ENCODE measurements at regions not wholly inside any gene's neighbourhood (a gene's known extent, or its start where the extent isn't known, plus 50 kb on each side); places are given as distances from the start of the nearest gene placed in this dataset.
"Not testable (repeated sequence)": the region's sequence is repeated elsewhere in the genome, so short reads cannot be mapped to it uniquely, and the experiment has no call there.

- DNase-seq: peak; percentile 1
These were observed 615.4 kb upstream of the GBE1 start for GRCh38 chr3:82376883-82377282.

GRCh38 chr3:82373833-82374232 is 612.4 kb upstream of the GBE1 start:
- not testable (repeated sequence) for DNase-seq

GRCh38 chr3:82364827-82365226 is 603.4 kb upstream of the GBE1 start:
- no peak for DNase-seq

- no peak for DNase-seq
These were observed 601.7 kb upstream of the GBE1 start for GRCh38 chr3:82363131-82363530.

GRCh38 chr3:82355228-82355627 is 593.8 kb upstream of the GBE1 start:
- DNase-seq: no peak

GRCh38 chr3:82354228-82354627 is 592.8 kb upstream of the GBE1 start:
- DNase-seq: no peak

- no peak for DNase-seq
These were observed 592.1 kb upstream of the GBE1 start for GRCh38 chr3:82353306-82354171.

- DNase-seq: no peak
These were observed 586.1 kb upstream of the GBE1 start for GRCh38 chr3:82347585-82347984.

- no peak for DNase-seq
These were observed 581.1 kb upstream of the GBE1 start for GRCh38 chr3:82342521-82342920.

- peak; percentile 29 for DNase-seq
These were observed 567.9 kb upstream of the GBE1 start for GRCh38 chr3:82329300-82329699.

GRCh38 chr3:82311901-82312300 is 550.5 kb upstream of the GBE1 start:
- DNase-seq: no peak

- DNase-seq: no peak
These were observed 547.3 kb upstream of the GBE1 start for GRCh38 chr3:82308755-82309154.

- no peak for DNase-seq
These were observed 544.7 kb upstream of the GBE1 start for GRCh38 chr3:82306189-82306588.

GRCh38 chr3:82294609-82295008 is 533.2 kb upstream of the GBE1 start:
- no peak for DNase-seq

- no peak for DNase-seq
These were observed 532.4 kb upstream of the GBE1 start for GRCh38 chr3:82293867-82294266.

- no peak for DNase-seq
These were observed 532.0 kb upstream of the GBE1 start for GRCh38 chr3:82293435-82293834.

GRCh38 chr3:82287562-82287961 is 526.1 kb upstream of the GBE1 start:
- no peak for DNase-seq

GRCh38 chr3:82281205-82281604 is 519.8 kb upstream of the GBE1 start:
- DNase-seq: no peak

- no peak for DNase-seq
These were observed 515.5 kb upstream of the GBE1 start for GRCh38 chr3:82276992-82277391.

- no peak for DNase-seq
These were observed 513.5 kb upstream of the GBE1 start for GRCh38 chr3:82274897-82275296.

GRCh38 chr3:82265747-82266146 is 504.3 kb upstream of the GBE1 start:
- DNase-seq: no peak

GRCh38 chr3:82262193-82262592 is 500.7 kb upstream of the GBE1 start:
- DNase-seq: no peak

- no peak for DNase-seq
These were observed 500.2 kb upstream of the GBE1 start for GRCh38 chr3:82261637-82262036.

GRCh38 chr3:82261013-82261412 is 499.6 kb upstream of the GBE1 start:
- no peak for DNase-seq

GRCh38 chr3:82259994-82260393 is 498.5 kb upstream of the GBE1 start:
- DNase-seq: peak; percentile 5

Data from hematopoietic multipotent progenitor cell treated with erythropoietin and hydrocortisone succinate and interleukin-3 and kit ligand, for 6 days (in vitro differentiated cells).